ENCODE measurements at regions not wholly inside any gene's neighbourhood (a gene's known extent, or its start where the extent isn't known, plus 50 kb on each side); places are given as distances from the start of the nearest gene placed in this dataset.

DNA sequence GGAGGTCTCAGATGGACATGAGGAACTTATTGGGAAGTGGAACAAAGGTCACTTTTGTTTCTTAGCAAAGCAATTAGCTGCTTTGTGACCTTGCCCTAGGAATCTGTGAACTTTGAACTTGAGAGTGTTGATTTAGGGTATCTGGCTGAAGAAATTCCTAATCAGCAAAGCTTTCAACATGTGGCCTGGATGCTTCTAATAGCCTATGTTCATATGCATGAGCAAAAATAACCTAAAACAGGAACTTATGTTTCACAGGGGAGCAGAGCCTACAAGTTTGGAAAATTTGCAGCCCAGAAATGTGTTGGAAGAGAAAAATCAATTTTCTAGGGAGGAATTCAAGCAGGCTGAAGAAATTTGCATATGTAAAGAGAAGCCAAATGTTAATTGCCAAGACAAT, 405.8 kb upstream of the SALL3 start:
- TF ChIP-seq, protein P1, sequence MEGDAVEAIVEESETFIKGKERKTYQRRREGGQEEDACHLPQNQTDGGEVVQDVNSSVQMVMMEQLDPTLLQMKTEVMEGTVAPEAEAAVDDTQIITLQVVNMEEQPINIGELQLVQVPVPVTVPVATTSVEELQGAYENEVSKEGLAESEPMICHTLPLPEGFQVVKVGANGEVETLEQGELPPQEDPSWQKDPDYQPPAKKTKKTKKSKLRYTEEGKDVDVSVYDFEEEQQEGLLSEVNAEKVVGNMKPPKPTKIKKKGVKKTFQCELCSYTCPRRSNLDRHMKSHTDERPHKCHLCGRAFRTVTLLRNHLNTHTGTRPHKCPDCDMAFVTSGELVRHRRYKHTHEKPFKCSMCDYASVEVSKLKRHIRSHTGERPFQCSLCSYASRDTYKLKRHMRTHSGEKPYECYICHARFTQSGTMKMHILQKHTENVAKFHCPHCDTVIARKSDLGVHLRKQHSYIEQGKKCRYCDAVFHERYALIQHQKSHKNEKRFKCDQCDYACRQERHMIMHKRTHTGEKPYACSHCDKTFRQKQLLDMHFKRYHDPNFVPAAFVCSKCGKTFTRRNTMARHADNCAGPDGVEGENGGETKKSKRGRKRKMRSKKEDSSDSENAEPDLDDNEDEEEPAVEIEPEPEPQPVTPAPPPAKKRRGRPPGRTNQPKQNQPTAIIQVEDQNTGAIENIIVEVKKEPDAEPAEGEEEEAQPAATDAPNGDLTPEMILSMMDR (IDR thresholded peaks at IDR 0.05), result no peak
- no peak for TF ChIP-seq POLR2A (IDR thresholded peaks at IDR 0.05)

Measured in heart left ventricle (tissue), 13 donors.